ENCODE measurements at regions not wholly inside any gene's neighbourhood (a gene's known extent, or its start where the extent isn't known, plus 50 kb on each side); places are given as distances from the start of the nearest gene placed in this dataset.
"Not testable (repeated sequence)": the region's sequence is repeated elsewhere in the genome, so short reads cannot be mapped to it uniquely, and the experiment has no call there.

GRCh38 chr2:239730897-239731296, 294.2 kb downstream of the NDUFA10 start:
- no peak for DNase-seq (ENCODE audit: low spot score)
- no peak overlapping the region for H3K4me3 Mint-ChIP-seq (ENCODE audit: unreplicated experiment)
- peaks cover 6% of the 10 kb centered on the region for H3K4me1 Mint-ChIP-seq (ENCODE audit: unreplicated experiment)
- TF ChIP-seq, protein P1, sequence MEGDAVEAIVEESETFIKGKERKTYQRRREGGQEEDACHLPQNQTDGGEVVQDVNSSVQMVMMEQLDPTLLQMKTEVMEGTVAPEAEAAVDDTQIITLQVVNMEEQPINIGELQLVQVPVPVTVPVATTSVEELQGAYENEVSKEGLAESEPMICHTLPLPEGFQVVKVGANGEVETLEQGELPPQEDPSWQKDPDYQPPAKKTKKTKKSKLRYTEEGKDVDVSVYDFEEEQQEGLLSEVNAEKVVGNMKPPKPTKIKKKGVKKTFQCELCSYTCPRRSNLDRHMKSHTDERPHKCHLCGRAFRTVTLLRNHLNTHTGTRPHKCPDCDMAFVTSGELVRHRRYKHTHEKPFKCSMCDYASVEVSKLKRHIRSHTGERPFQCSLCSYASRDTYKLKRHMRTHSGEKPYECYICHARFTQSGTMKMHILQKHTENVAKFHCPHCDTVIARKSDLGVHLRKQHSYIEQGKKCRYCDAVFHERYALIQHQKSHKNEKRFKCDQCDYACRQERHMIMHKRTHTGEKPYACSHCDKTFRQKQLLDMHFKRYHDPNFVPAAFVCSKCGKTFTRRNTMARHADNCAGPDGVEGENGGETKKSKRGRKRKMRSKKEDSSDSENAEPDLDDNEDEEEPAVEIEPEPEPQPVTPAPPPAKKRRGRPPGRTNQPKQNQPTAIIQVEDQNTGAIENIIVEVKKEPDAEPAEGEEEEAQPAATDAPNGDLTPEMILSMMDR (IDR thresholded peaks at IDR 0.05; ENCODE audit: unreplicated experiment) = no peak
- H3K9me3 Mint-ChIP-seq (ENCODE audit: unreplicated experiment) = no peaks in the 10 kb centered on the region
- no peak overlapping the region for H3K27ac Mint-ChIP-seq (ENCODE audit: unreplicated experiment)
- H3K27me3 Mint-ChIP-seq (ENCODE audit: unreplicated experiment) = peaks cover 14% of the 10 kb centered on the region
- peaks cover 4% of the 10 kb centered on the region for H3K36me3 Mint-ChIP-seq (ENCODE audit: low read depth, unreplicated experiment)

DNA sequence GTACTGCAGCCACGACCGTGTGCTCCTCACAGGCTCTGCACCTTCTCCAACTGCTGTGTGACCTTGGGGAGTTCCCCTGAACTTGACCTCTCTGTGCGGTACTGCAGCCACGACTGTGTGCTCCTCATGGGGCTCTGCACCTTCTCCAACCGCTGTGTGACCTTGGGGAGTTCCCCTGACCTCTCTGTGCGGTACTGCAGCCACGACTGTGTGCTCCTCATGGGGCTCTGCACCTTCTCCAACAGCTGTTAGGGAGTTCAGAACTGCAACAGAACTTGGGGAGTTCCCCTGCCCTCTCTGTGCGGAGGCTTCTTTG, 294.6 kb downstream of the NDUFA10 start:
- H3K9me3 Mint-ChIP-seq (ENCODE audit: unreplicated experiment); H3K4me1 Mint-ChIP-seq (ENCODE audit: unreplicated experiment); H3K4me3 Mint-ChIP-seq (ENCODE audit: unreplicated experiment); H3K27ac Mint-ChIP-seq (ENCODE audit: unreplicated experiment); DNase-seq (ENCODE audit: low spot score); H3K36me3 Mint-ChIP-seq (ENCODE audit: low read depth, unreplicated experiment): not testable (repeated sequence)
- peaks cover 14% of the 10 kb centered on the region for H3K27me3 Mint-ChIP-seq (ENCODE audit: unreplicated experiment)

DNA sequence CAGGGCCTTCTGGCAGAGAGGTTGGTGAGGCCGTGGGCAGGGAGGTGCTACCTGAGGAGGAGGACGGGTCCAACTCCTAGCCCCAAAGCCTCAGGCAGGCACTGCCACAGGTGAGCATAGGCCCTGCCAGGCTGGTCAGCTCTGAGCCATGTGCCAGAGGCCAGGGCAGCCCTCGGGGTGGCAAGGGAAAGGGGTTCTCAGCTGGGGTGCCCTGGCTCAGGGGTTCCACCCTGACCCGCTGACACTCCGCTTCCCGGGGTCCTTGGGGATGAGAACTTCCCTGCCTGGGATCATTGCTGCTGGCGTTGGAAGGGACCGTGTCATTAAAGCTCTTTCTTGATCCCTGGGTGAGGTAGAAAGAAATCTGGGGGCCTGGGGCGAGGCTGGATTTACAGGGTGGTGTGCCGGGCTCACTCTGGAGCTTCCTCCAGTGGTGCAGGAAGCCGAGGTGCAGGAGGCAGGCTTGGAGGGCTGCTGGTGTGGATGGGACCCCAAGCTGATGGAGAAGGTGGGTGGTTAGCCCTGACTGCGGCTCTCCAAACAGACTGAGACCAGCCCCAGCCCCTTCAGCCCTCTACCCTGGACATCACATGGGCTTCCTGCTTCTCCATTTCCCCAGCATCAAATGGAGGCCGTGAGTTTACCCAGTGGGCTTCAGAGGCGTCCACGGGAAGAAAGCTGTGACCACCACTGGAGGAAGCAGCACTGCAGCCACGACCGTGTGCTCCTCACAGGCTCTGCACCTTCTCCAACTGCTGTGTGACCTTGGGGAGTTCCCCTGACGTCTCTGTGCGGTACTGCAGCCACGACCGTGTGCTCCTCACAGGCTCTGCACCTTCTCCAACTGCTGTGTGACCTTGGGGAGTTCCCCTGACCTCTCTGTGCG, 295.2 kb downstream of the NDUFA10 start:
- Mint-ChIP-seq H3K27ac (ENCODE audit: unreplicated experiment) (no peak overlapping the region), H3K4me3 (ENCODE audit: unreplicated experiment) (no peak overlapping the region), H3K9me3 (ENCODE audit: unreplicated experiment) (no peaks in the 10 kb centered on the region)

GRCh38 chr2:239729151-239729550, 296.0 kb downstream of the NDUFA10 start:
- Mint-ChIP-seq H3K9me3 (ENCODE audit: unreplicated experiment) (no peaks in the 10 kb centered on the region), H3K27ac (ENCODE audit: unreplicated experiment) (no peak overlapping the region), H3K36me3 (ENCODE audit: low read depth, unreplicated experiment) (peaks cover 3% of the 10 kb centered on the region), H3K4me1 (ENCODE audit: unreplicated experiment) (peaks cover 4% of the 10 kb centered on the region), H3K4me3 (ENCODE audit: unreplicated experiment) (no peak overlapping the region), H3K27me3 (ENCODE audit: unreplicated experiment) (peaks cover 12% of the 10 kb centered on the region)
- DNase-seq (ENCODE audit: low spot score) = no peak
- TF ChIP-seq, protein P1 (IDR thresholded peaks at IDR 0.05; ENCODE audit: unreplicated experiment) = no peak

More for the DNA sequence above, 295.2 kb downstream of the NDUFA10 start:
- TF ChIP-seq, protein P1 (IDR thresholded peaks at IDR 0.05; ENCODE audit: unreplicated experiment) = no peak
- Mint-ChIP-seq H3K36me3 (ENCODE audit: low read depth, unreplicated experiment) (peaks cover 4% of the 10 kb centered on the region), H3K4me1 (ENCODE audit: unreplicated experiment) (peaks cover 6% of the 10 kb centered on the region), H3K27me3 (ENCODE audit: unreplicated experiment) (peaks cover 14% of the 10 kb centered on the region)
- DNase-seq (ENCODE audit: low spot score) = no peak

DNA sequence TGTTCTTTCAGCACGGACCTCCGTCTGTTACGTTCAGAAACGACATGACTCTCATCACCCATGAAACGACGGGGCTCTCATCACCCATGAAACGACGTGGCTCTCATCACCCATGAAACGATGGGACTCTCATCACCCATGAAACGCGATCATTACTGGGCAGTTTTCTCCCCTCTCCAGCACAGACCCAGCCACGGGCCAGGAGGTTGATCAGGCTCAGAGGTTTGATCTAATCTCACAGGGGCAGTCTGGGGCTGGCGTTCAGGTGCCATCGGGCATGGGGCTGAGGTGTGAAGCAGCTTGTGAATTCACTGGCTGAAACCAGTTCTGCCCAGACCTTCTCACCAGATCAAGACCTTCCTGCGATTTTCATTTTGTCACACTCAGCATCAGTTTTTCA, 296.4 kb downstream of the NDUFA10 start:
- peaks cover 2% of the 10 kb centered on the region for H3K36me3 Mint-ChIP-seq (ENCODE audit: low read depth, unreplicated experiment)
- TF ChIP-seq, protein P1 (IDR thresholded peaks at IDR 0.05; ENCODE audit: unreplicated experiment) = no peak
- H3K9me3 Mint-ChIP-seq (ENCODE audit: unreplicated experiment) = no peaks in the 10 kb centered on the region
- H3K27me3 Mint-ChIP-seq (ENCODE audit: unreplicated experiment) = peaks cover 10% of the 10 kb centered on the region
- H3K4me1 Mint-ChIP-seq (ENCODE audit: unreplicated experiment) = peaks cover 2% of the 10 kb centered on the region
- no peak for DNase-seq (ENCODE audit: low spot score)
- H3K4me3 Mint-ChIP-seq (ENCODE audit: unreplicated experiment) = no peak overlapping the region
- H3K27ac Mint-ChIP-seq (ENCODE audit: unreplicated experiment) = no peak overlapping the region

All from endothelial cell (in vitro differentiated cells).